Activated CD8-positive, alpha-beta T cell treated with anti-CD3 and anti-CD28 coated beads, Interleukin-2, amount 10 ng/mL, durations not matched to agents 7 days and 5 days (primary cell): ENCODE measurements at regions not wholly inside any gene's neighbourhood (a gene's known extent, or its start where the extent isn't known, plus 50 kb on each side); places are given as distances from the start of the nearest gene placed in this dataset.

Source experiments
- ATAC-seq: fragments of 150-1000 bp; cut with Tn5 transposase; one replicate; pipeline ENCODE4 v1.10.0; 2021; ENCODE audit warnings: moderate library complexity
- CTCF ChIA-PET: fragments of 350-600 bp; sonication (Branson Sonifier 250); formaldehyde crosslinking; loops from one replicate; lab custom pipeline; 2021; ENCODE audit warnings: antibody characterized with exemption; lab: Charles Lee
- POLR2A ChIA-PET: fragments of 350-600 bp; sonication (Branson Sonifier 250); formaldehyde crosslinking; loops from one replicate; lab custom pipeline; 2021; ENCODE audit warnings: antibody characterized with exemption; lab: Charles Lee
- DNase-seq: peaks from one replicate; pipeline ENCODE4 v3.0.0-alpha.2; 2020
- H3K27ac Mint-ChIP-seq: one replicate; pipeline ENCODE4 v1.8.0; 2021; ENCODE audit warnings: mild to moderate bottlenecking, mixed read lengths
- H3K27me3 Mint-ChIP-seq: one replicate; pipeline ENCODE4 v1.8.0; 2021; ENCODE audit warnings: low read depth, mixed read lengths
- H3K36me3 Mint-ChIP-seq: one replicate; pipeline ENCODE4 v1.8.0; 2021; ENCODE audit warnings: low read depth, mixed read lengths
- H3K4me1 Mint-ChIP-seq: one replicate; pipeline ENCODE4 v1.8.0; 2021; ENCODE audit warnings: low read depth, mixed read lengths
- H3K4me3 Mint-ChIP-seq: one replicate; pipeline ENCODE4 v1.8.0; 2021; ENCODE audit warnings: mild to moderate bottlenecking, mixed read lengths
- H3K9me3 Mint-ChIP-seq: one replicate; pipeline ENCODE4 v1.8.0; 2022; ENCODE audit warnings: mixed read lengths; ENCODE audit not compliant: insufficient read depth

- H3K36me3 Mint-ChIP-seq: no peaks in the 10 kb centered on the region
- no peaks in the 10 kb centered on the region for H3K27me3 Mint-ChIP-seq
- no peak for DNase-seq
- H3K9me3 Mint-ChIP-seq: no peaks in the 10 kb centered on the region
- no peaks in the 10 kb centered on the region for H3K4me1 Mint-ChIP-seq
- no peak for ATAC-seq
- H3K27ac Mint-ChIP-seq: no peak overlapping the region
- ChIA-PET POLR2A (no interaction called here), CTCF (no interaction called here)
- no peak overlapping the region for H3K4me3 Mint-ChIP-seq
Observed at GRCh38 chr6:91340896-91341395, 754.1 kb upstream of the MAP3K7 start.

GRCh38 chr6:91337967-91338366 lies 751.1 kb upstream of the MAP3K7 start:
- POLR2A ChIA-PET: no interaction called here

GRCh38 chr6:91330896-91331295 lies 744.0 kb upstream of the MAP3K7 start:
- H3K36me3 Mint-ChIP-seq: no peaks in the 10 kb centered on the region
- ATAC-seq (no peak), DNase-seq (no peak)
- no peak overlapping the region for H3K27ac Mint-ChIP-seq
- CTCF ChIA-PET: no interaction called here
- no peak overlapping the region for H3K4me3 Mint-ChIP-seq
- no peaks in the 10 kb centered on the region for H3K9me3 Mint-ChIP-seq
- H3K4me1 Mint-ChIP-seq: no peaks in the 10 kb centered on the region
- POLR2A ChIA-PET: no interaction called here
- no peaks in the 10 kb centered on the region for H3K27me3 Mint-ChIP-seq

More at GRCh38 chr6:91337967-91338366, 751.1 kb upstream of the MAP3K7 start:
- no peaks in the 10 kb centered on the region for H3K36me3 Mint-ChIP-seq
- no peak for DNase-seq
- no peaks in the 10 kb centered on the region for H3K27me3 Mint-ChIP-seq
- no peak overlapping the region for H3K27ac Mint-ChIP-seq
- CTCF ChIA-PET: no interaction called here
- ATAC-seq: no peak
- no peaks in the 10 kb centered on the region for H3K4me1 Mint-ChIP-seq
- no peaks in the 10 kb centered on the region for H3K9me3 Mint-ChIP-seq
- no peak overlapping the region for H3K4me3 Mint-ChIP-seq

- Mint-ChIP-seq H3K9me3 (no peaks in the 10 kb centered on the region), H3K27me3 (no peaks in the 10 kb centered on the region), H3K4me1 (no peaks in the 10 kb centered on the region), H3K36me3 (no peaks in the 10 kb centered on the region), H3K27ac (no peak overlapping the region), H3K4me3 (no peak overlapping the region)
- ATAC-seq (no peak), DNase-seq (no peak)
- ChIA-PET POLR2A (no interaction called here), CTCF (no interaction called here)
Observed at GRCh38 chr6:91328241-91328640, 741.4 kb upstream of the MAP3K7 start.

GRCh38 chr6:91324711-91325110 lies 737.8 kb upstream of the MAP3K7 start:
- H3K4me1 Mint-ChIP-seq: no peaks in the 10 kb centered on the region
- no peak overlapping the region for H3K27ac Mint-ChIP-seq
- H3K27me3 Mint-ChIP-seq: no peaks in the 10 kb centered on the region
- no peaks in the 10 kb centered on the region for H3K9me3 Mint-ChIP-seq
- DNase-seq: no peak
- no peak for ATAC-seq
- CTCF ChIA-PET: no interaction called here
- POLR2A ChIA-PET: no interaction called here
- no peaks in the 10 kb centered on the region for H3K36me3 Mint-ChIP-seq
- H3K4me3 Mint-ChIP-seq: no peak overlapping the region

GRCh38 chr6:91317984-91318383 lies 731.1 kb upstream of the MAP3K7 start:
- H3K36me3 Mint-ChIP-seq: no peaks in the 10 kb centered on the region
- no peak overlapping the region for H3K4me3 Mint-ChIP-seq
- no peak for DNase-seq
- no peaks in the 10 kb centered on the region for H3K4me1 Mint-ChIP-seq
- no peaks in the 10 kb centered on the region for H3K9me3 Mint-ChIP-seq
- ChIA-PET POLR2A (no interaction called here), CTCF (no interaction called here)
- ATAC-seq: no peak
- no peaks in the 10 kb centered on the region for H3K27me3 Mint-ChIP-seq
- no peak overlapping the region for H3K27ac Mint-ChIP-seq

- Mint-ChIP-seq H3K27ac (no peak overlapping the region), H3K36me3 (no peaks in the 10 kb centered on the region), H3K27me3 (no peaks in the 10 kb centered on the region), H3K4me3 (no peak overlapping the region), H3K4me1 (no peaks in the 10 kb centered on the region), H3K9me3 (no peaks in the 10 kb centered on the region)
- no peak for ATAC-seq
- no peak for DNase-seq
- ChIA-PET POLR2A (no interaction called here), CTCF (no interaction called here)
Observed at GRCh38 chr6:91317247-91317835, 730.5 kb upstream of the MAP3K7 start.

- Mint-ChIP-seq H3K9me3 (no peaks in the 10 kb centered on the region), H3K27ac (no peak overlapping the region), H3K4me1 (no peaks in the 10 kb centered on the region), H3K27me3 (no peaks in the 10 kb centered on the region), H3K4me3 (no peak overlapping the region), H3K36me3 (no peaks in the 10 kb centered on the region)
- CTCF ChIA-PET: no interaction called here
- ATAC-seq: no peak
- DNase-seq: no peak
- POLR2A ChIA-PET: no interaction called here
Observed at GRCh38 chr6:91310178-91310577, 723.3 kb upstream of the MAP3K7 start.

GRCh38 chr6:91305755-91306154 lies 718.9 kb upstream of the MAP3K7 start:
- ATAC-seq: no peak

GRCh38 chr6:91304521-91304920 lies 717.6 kb upstream of the MAP3K7 start:
- H3K27ac Mint-ChIP-seq: no peak overlapping the region
- H3K36me3 Mint-ChIP-seq: no peaks in the 10 kb centered on the region
- DNase-seq: no peak
- ATAC-seq: no peak
- POLR2A ChIA-PET: no interaction called here
- H3K4me3 Mint-ChIP-seq: no peak overlapping the region
- no peaks in the 10 kb centered on the region for H3K4me1 Mint-ChIP-seq
- H3K27me3 Mint-ChIP-seq: no peaks in the 10 kb centered on the region
- H3K9me3 Mint-ChIP-seq: peaks cover 4% of the 10 kb centered on the region
- CTCF ChIA-PET: no interaction called here

More at GRCh38 chr6:91305755-91306154, 718.9 kb upstream of the MAP3K7 start:
- Mint-ChIP-seq H3K9me3 (peaks cover 4% of the 10 kb centered on the region), H3K27me3 (no peaks in the 10 kb centered on the region), H3K4me3 (no peak overlapping the region), H3K4me1 (no peaks in the 10 kb centered on the region), H3K36me3 (no peaks in the 10 kb centered on the region), H3K27ac (no peak overlapping the region)
- ChIA-PET POLR2A (no interaction called here), CTCF (no interaction called here)
- DNase-seq: no peak

- POLR2A ChIA-PET: no interaction called here
- Mint-ChIP-seq H3K4me3 (no peak overlapping the region), H3K4me1 (no peaks in the 10 kb centered on the region), H3K27ac (no peak overlapping the region), H3K9me3 (peaks cover 4% of the 10 kb centered on the region), H3K36me3 (no peaks in the 10 kb centered on the region), H3K27me3 (no peaks in the 10 kb centered on the region)
- ATAC-seq (no peak), DNase-seq (no peak)
- CTCF ChIA-PET: no interaction called here
Observed at GRCh38 chr6:91303326-91303725, 716.5 kb upstream of the MAP3K7 start.

GRCh38 chr6:91299544-91300491 lies 712.9 kb upstream of the MAP3K7 start:
- Mint-ChIP-seq H3K36me3 (no peaks in the 10 kb centered on the region), H3K4me1 (no peaks in the 10 kb centered on the region), H3K9me3 (peaks cover 4% of the 10 kb centered on the region), H3K27me3 (no peaks in the 10 kb centered on the region), H3K27ac (no peak overlapping the region), H3K4me3 (no peak overlapping the region)
- ATAC-seq (no peak), DNase-seq (no peak)
- POLR2A ChIA-PET: no interaction called here
- CTCF ChIA-PET: no interaction called here
